ENCODE measurements at regions not wholly inside any gene's neighbourhood (a gene's known extent, or its start where the extent isn't known, plus 50 kb on each side); places are given as distances from the start of the nearest gene placed in this dataset.

DNA sequence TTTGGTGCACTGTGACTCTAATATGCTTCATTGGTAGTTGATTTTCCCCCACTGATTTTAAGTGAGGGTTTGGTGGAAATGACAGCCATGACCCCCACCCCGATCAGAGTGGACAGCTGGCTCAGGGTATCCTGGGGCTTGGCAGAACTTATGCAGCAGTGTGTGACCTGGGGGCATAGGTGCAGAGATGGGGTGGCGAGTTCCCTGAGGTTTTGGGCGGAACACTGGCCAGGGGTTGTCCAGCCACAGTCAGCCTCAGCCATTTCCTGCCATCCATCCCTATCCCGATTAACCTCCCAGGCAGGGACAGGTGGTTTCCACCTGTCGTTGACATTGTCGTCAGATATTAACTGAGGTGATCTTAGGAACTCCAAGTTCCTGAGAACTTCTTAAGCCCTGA is 155.8 kb upstream of the CHST15 start:
- TF ChIP-seq CTCF (IDR thresholded peaks at IDR 0.05; ENCODE audit: insufficient read depth, low read depth, low read length) = no peak
- no peak overlapping the region for H3K4me3 ChIP-seq (ENCODE audit: low read depth, low read length)
- DNase-seq (ENCODE audit: low read depth) = no peak

- no peak for TF ChIP-seq CTCF (IDR thresholded peaks at IDR 0.05; ENCODE audit: insufficient read depth, low read depth, low read length)
- H3K4me3 ChIP-seq (ENCODE audit: low read depth, low read length) = no peak overlapping the region
- DNase-seq (ENCODE audit: low read depth) = no peak
Observed at GRCh38 chr10:124248056-124249045, 155.0 kb upstream of the CHST15 start.

- no peak for TF ChIP-seq CTCF (IDR thresholded peaks at IDR 0.05; ENCODE audit: insufficient read depth, low read depth, low read length)
- DNase-seq (ENCODE audit: low read depth) = no peak
- H3K4me3 ChIP-seq (ENCODE audit: low read depth, low read length) = no peak overlapping the region
Observed at GRCh38 chr10:124245806-124246440, 152.5 kb upstream of the CHST15 start.

DNA sequence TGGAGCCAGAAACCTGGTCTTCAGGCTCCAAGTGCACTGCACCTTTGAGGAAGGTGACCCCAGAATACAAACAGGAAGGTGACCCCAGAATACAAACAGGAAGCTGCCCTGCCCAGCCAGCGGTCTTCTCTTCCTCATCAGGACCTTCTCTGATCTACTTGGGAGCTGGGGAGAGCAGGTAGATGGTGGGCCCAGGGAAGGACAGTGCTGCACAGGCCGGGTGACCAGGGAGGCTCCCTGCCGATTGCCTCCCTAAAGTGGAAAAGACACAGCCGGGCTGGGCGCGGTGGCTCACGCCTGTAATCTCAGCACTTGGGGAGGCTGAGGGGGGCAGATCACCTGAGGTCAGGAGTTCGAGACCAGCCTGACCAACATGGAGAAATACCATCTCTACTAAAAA is 151.8 kb upstream of the CHST15 start:
- DNase-seq (ENCODE audit: low read depth) = no peak
- TF ChIP-seq CTCF (IDR thresholded peaks at IDR 0.05; ENCODE audit: insufficient read depth, low read depth, low read length) = no peak
- H3K4me3 ChIP-seq (ENCODE audit: low read depth, low read length) = no peak overlapping the region

- no peak overlapping the region for H3K4me3 ChIP-seq (ENCODE audit: low read depth, low read length)
- no peak for TF ChIP-seq CTCF (IDR thresholded peaks at IDR 0.05; ENCODE audit: insufficient read depth, low read depth, low read length)
- DNase-seq (ENCODE audit: low read depth) = no peak
Observed at GRCh38 chr10:124244256-124244877, 151.0 kb upstream of the CHST15 start.

GRCh38 chr10:124243702-124244121 is 150.3 kb upstream of the CHST15 start:
- DNase-seq (ENCODE audit: low read depth) = no peak
- TF ChIP-seq CTCF (IDR thresholded peaks at IDR 0.05; ENCODE audit: insufficient read depth, low read depth, low read length) = no peak
- no peak overlapping the region for H3K4me3 ChIP-seq (ENCODE audit: low read depth, low read length)

All from fibroblast of villous mesenchyme (primary cell).